Natural killer cell (primary cell): ENCODE measurements at regions not wholly inside any gene's neighbourhood (a gene's known extent, or its start where the extent isn't known, plus 50 kb on each side); places are given as distances from the start of the nearest gene placed in this dataset.

Source experiments
- ATAC-seq, 3 donors: fragments of 150-1000 bp in 2 of 3; fragments of 200-7000 bp in 1 of 3; cut with Tn5 transposase; 1 replicate in 1 of 3; 2 replicates in 2 of 3; pipeline ENCODE4 v1.10.0; 2021; ENCODE audit warnings: mild to moderate bottlenecking in 2 of 3, moderate library complexity in 2 of 3
- DNase-seq, 2 donors: peaks; one replicate each; pipeline versions ENCODE4 v3.0.0 to v3.0.0-alpha.2; 2013 to 2021; ENCODE audit warnings: mixed read lengths in 1 of 2
- H3K27ac ChIP-seq: one replicate; pipeline ENCODE4 v1.5.1; 2013; ENCODE audit warnings: mild to moderate bottlenecking, low read length
- H3K27me3 ChIP-seq: one replicate; pipeline ENCODE4 v1.6.1; 2013; ENCODE audit warnings: low read length; ENCODE audit not compliant: control insufficient read depth, insufficient read depth
- H3K36me3 ChIP-seq: one replicate; pipeline ENCODE4 v1.6.1; 2013; ENCODE audit warnings: low read length; ENCODE audit not compliant: control insufficient read depth, insufficient read depth
- H3K4me1 ChIP-seq: one replicate; pipeline ENCODE4 v1.6.1; 2013; ENCODE audit warnings: low read length; ENCODE audit not compliant: control insufficient read depth, insufficient read depth
- H3K4me3 ChIP-seq: one replicate; pipeline ENCODE4 v1.5.1; 2013; ENCODE audit warnings: low read length
- H3K9me3 ChIP-seq: one replicate; pipeline ENCODE4 v1.6.1; 2013; ENCODE audit warnings: low read length; ENCODE audit not compliant: control insufficient read depth, insufficient read depth
- H3K27ac Mint-ChIP-seq, 2 donors: one replicate each; pipeline ENCODE4 v1.8.0; 2022; ENCODE audit warnings: mild to moderate bottlenecking in 2 of 2, mixed read lengths in 2 of 2, moderate library complexity in 1 of 2
- H3K27me3 Mint-ChIP-seq, 2 donors: one replicate each; pipeline ENCODE4 v1.8.0; 2022; ENCODE audit warnings: low read depth in 2 of 2, mixed read lengths in 2 of 2
- H3K36me3 Mint-ChIP-seq: one replicate; pipeline ENCODE4 v1.8.0; 2022; ENCODE audit warnings: mixed read lengths
- H3K4me1 Mint-ChIP-seq, 2 donors: one replicate each; pipeline ENCODE4 v1.8.0; 2022; ENCODE audit warnings: mixed read lengths in 2 of 2
- H3K4me3 Mint-ChIP-seq: one replicate; pipeline ENCODE4 v1.8.0; 2022; ENCODE audit warnings: mild to moderate bottlenecking, moderate library complexity, mixed read lengths
- H3K9me3 Mint-ChIP-seq, 2 donors: one replicate each; pipeline ENCODE4 v1.8.0; 2022; ENCODE audit warnings: mixed read lengths in 2 of 2
- CTCF ChIP-seq: fragments of 200-600 bp; IDR thresholded peaks from one replicate; pipeline ENCODE4 v1.8.0; 2022; ENCODE audit warnings: antibody characterized with exemption
- WGBS: methylation state at CpG from one replicate; pipeline ENCODE4 v1.1.7; 2013; ENCODE audit warnings: missing lambda C conversion rate; ENCODE audit not compliant: insufficient coverage; 5-methylcytosine and 5-hydroxymethylcytosine counted together
- intact Hi-C: fragments of 100-400 bp; cut with micrococcal nuclease; formaldehyde crosslinking; loops from one replicate; pipeline ENCODE4 v1.14.2; 2022

- TF ChIP-seq CTCF, result no peak
Measured at GRCh38 chr6:112660626-112661025, 313.5 kb downstream of the RFPL4B start.

GRCh38 chr6:112663698-112664097 is 316.6 kb downstream of the RFPL4B start:
- Mint-ChIP-seq H3K9me3 (peaks cover 0 to 4% of the 10 kb centered on the region in 2 donors), H3K27me3 (no peaks in the 10 kb centered on the region), H3K27ac (no peak overlapping the region), H3K4me1 (no peaks in the 10 kb centered on the region), H3K36me3 (no peaks in the 10 kb centered on the region), H3K4me3 (no peak overlapping the region)
- H3K36me3 ChIP-seq, result no peaks in the 10 kb centered on the region
- intact Hi-C loops, result no loop called here
- DNase-seq, result no peak
- no peak for TF ChIP-seq CTCF
- no peak overlapping the region for H3K4me3 ChIP-seq
- WGBS, result 90% methylated on average over 4 of the region's 4 CpGs
- ATAC-seq, result no peak
- H3K27me3 ChIP-seq, result no peaks in the 10 kb centered on the region
- no peak overlapping the region for H3K27ac ChIP-seq
- H3K9me3 ChIP-seq, result no peaks in the 10 kb centered on the region
- H3K4me1 ChIP-seq, result no peaks in the 10 kb centered on the region

More at GRCh38 chr6:112660626-112661025, 313.5 kb downstream of the RFPL4B start:
- Mint-ChIP-seq H3K4me3 (no peak overlapping the region), H3K4me1 (no peaks in the 10 kb centered on the region), H3K9me3 (peaks cover 0 to 4% of the 10 kb centered on the region in 2 donors), H3K27ac (no peak overlapping the region), H3K36me3 (no peaks in the 10 kb centered on the region), H3K27me3 (no peaks in the 10 kb centered on the region)
- WGBS, result 81% methylated on average over 2 of the region's 2 CpGs
- no peaks in the 10 kb centered on the region for H3K9me3 ChIP-seq
- H3K4me1 ChIP-seq, result no peaks in the 10 kb centered on the region
- no peaks in the 10 kb centered on the region for H3K36me3 ChIP-seq
- ATAC-seq, result no peak
- H3K27me3 ChIP-seq, result no peaks in the 10 kb centered on the region
- no peak for DNase-seq
- intact Hi-C loops, result no loop called here
- H3K27ac ChIP-seq, result no peak overlapping the region
- H3K4me3 ChIP-seq, result no peak overlapping the region

DNA sequence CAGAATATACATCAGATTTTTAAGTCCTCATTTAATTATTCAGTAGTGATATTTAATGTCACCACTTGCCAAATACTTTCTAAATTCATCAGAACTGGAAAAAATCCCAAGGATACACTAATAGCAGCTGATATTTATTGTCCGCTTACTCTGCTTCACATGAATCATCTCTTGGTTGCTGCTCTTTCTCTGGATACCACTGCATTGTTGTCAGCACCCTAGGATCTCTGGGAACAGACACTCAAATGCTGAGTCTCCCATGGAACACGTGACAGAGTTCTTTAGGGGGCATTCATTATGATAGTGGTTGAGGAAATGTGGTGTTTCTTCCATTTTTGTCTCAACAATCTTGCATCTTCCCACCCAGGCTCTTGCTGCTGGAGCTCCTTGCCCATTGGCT is 318.0 kb downstream of the RFPL4B start:
- 100% methylated on average over 2 of the region's 2 CpGs for WGBS
- Mint-ChIP-seq H3K36me3 (no peaks in the 10 kb centered on the region), H3K4me1 (no peaks in the 10 kb centered on the region)

More for the DNA sequence above, 318.0 kb downstream of the RFPL4B start:
- Histone ChIP-seq H3K4me1 (no peaks in the 10 kb centered on the region), H3K27me3 (no peaks in the 10 kb centered on the region), H3K27ac (no peak overlapping the region), H3K4me3 (no peak overlapping the region), H3K36me3 (no peaks in the 10 kb centered on the region), H3K9me3 (no peaks in the 10 kb centered on the region)
- no peaks in the 10 kb centered on the region for H3K27me3 Mint-ChIP-seq
- ATAC-seq, result no peak
- H3K4me3 Mint-ChIP-seq, result no peak overlapping the region
- no peak for TF ChIP-seq CTCF
- H3K9me3 Mint-ChIP-seq, result peaks cover 0 to 7% of the 10 kb centered on the region in 2 donors
- no peak overlapping the region for H3K27ac Mint-ChIP-seq
- DNase-seq, result no peak
- intact Hi-C loops, result no loop called here
